ENCODE measurements at regions not wholly inside any gene's neighbourhood (a gene's known extent, or its start where the extent isn't known, plus 50 kb on each side); places are given as distances from the start of the nearest gene placed in this dataset.

- Histone ChIP-seq H3K27me3 (ENCODE audit: control insufficient read depth in 5 of 5, insufficient read depth in 4 of 5, low read length in 5 of 5) (peaks cover 0 to 5% (median 4%) of the 10 kb centered on the region in 5 donors), H3K9me3 (ENCODE audit: control insufficient read depth in 5 of 5, low read length in 5 of 5) (no peaks in the 10 kb centered on the region), H3K4me1 (ENCODE audit: control insufficient read depth in 5 of 5, insufficient read depth in 5 of 5, low read length in 5 of 5) (no peaks in the 10 kb centered on the region), H3K27ac (ENCODE audit: low read depth, low read length) (no peak overlapping the region), H3K4me3 (ENCODE audit: low read depth in 1 of 5, low read length in 5 of 5) (no peak overlapping the region), H3K36me3 (ENCODE audit: control insufficient read depth in 5 of 5, insufficient read depth in 5 of 5, low read length in 5 of 5) (no peaks in the 10 kb centered on the region), H3K9ac (ENCODE audit: low read length in 5 of 5) (no peak overlapping the region)
Observed at GRCh38 chr6:27066381-27066780, 181.1 kb upstream of the PRSS16 start.

- Histone ChIP-seq H3K36me3 (ENCODE audit: control insufficient read depth in 5 of 5, insufficient read depth in 5 of 5, low read length in 5 of 5) (no peaks in the 10 kb centered on the region), H3K4me1 (ENCODE audit: control insufficient read depth in 5 of 5, insufficient read depth in 5 of 5, low read length in 5 of 5) (no peaks in the 10 kb centered on the region), H3K27ac (ENCODE audit: low read depth, low read length) (no peak overlapping the region), H3K9me3 (ENCODE audit: control insufficient read depth in 5 of 5, low read length in 5 of 5) (no peaks in the 10 kb centered on the region), H3K9ac (ENCODE audit: low read length in 5 of 5) (no peak overlapping the region), H3K27me3 (ENCODE audit: control insufficient read depth in 5 of 5, insufficient read depth in 4 of 5, low read length in 5 of 5) (peaks cover 0 to 5% (median 4%) of the 10 kb centered on the region in 5 donors), H3K4me3 (ENCODE audit: low read depth in 1 of 5, low read length in 5 of 5) (no peak overlapping the region)
Observed at GRCh38 chr6:27066802-27067201, 180.7 kb upstream of the PRSS16 start.

GRCh38 chr6:27073441-27073840, 174.1 kb upstream of the PRSS16 start:
- Histone ChIP-seq H3K4me3 (ENCODE audit: low read depth in 1 of 5, low read length in 5 of 5) (no peak overlapping the region), H3K27me3 (ENCODE audit: control insufficient read depth in 5 of 5, insufficient read depth in 4 of 5, low read length in 5 of 5) (peaks cover 0 to 5% (median 3%) of the 10 kb centered on the region in 5 donors), H3K9me3 (ENCODE audit: control insufficient read depth in 5 of 5, low read length in 5 of 5) (no peaks in the 10 kb centered on the region), H3K27ac (ENCODE audit: low read depth, low read length) (no peak overlapping the region), H3K36me3 (ENCODE audit: control insufficient read depth in 5 of 5, insufficient read depth in 5 of 5, low read length in 5 of 5) (no peaks in the 10 kb centered on the region), H3K4me1 (ENCODE audit: control insufficient read depth in 5 of 5, insufficient read depth in 5 of 5, low read length in 5 of 5) (peaks cover 0 to under 1% (median 0%) of the 10 kb centered on the region in 5 donors), H3K9ac (ENCODE audit: low read length in 5 of 5) (no peak overlapping the region)

- no peaks in the 10 kb centered on the region for H3K36me3 ChIP-seq (ENCODE audit: control insufficient read depth in 5 of 5, insufficient read depth in 5 of 5, low read length in 5 of 5)
- no peak overlapping the region for H3K4me3 ChIP-seq (ENCODE audit: low read depth in 1 of 5, low read length in 5 of 5)
- no peaks in the 10 kb centered on the region for H3K9me3 ChIP-seq (ENCODE audit: control insufficient read depth in 5 of 5, low read length in 5 of 5)
- H3K9ac ChIP-seq (ENCODE audit: low read length in 5 of 5), result no peak overlapping the region
- no peak overlapping the region for H3K27ac ChIP-seq (ENCODE audit: low read depth, low read length)
- peaks cover 0 to 9% (median 3%) of the 10 kb centered on the region in 5 donors for H3K27me3 ChIP-seq (ENCODE audit: control insufficient read depth in 5 of 5, insufficient read depth in 4 of 5, low read length in 5 of 5)
- H3K4me1 ChIP-seq (ENCODE audit: control insufficient read depth in 5 of 5, insufficient read depth in 5 of 5, low read length in 5 of 5), result peaks cover 0 to 5% (median 4%) of the 10 kb centered on the region in 5 donors
Observed at GRCh38 chr6:27076116-27076515, 171.4 kb upstream of the PRSS16 start.

GRCh38 chr6:27078734-27079357, 168.7 kb upstream of the PRSS16 start:
- Histone ChIP-seq H3K9ac (ENCODE audit: low read length in 5 of 5) (peak overlapping the region in 1 of 5 donors; percentile 22), H3K9me3 (ENCODE audit: control insufficient read depth in 5 of 5, low read length in 5 of 5) (no peaks in the 10 kb centered on the region), H3K27ac (ENCODE audit: low read depth, low read length) (no peak overlapping the region), H3K4me3 (ENCODE audit: low read depth in 1 of 5, low read length in 5 of 5) (peak overlapping the region in 3 of 5 donors; percentile 7 to 50 (median 49)), H3K4me1 (ENCODE audit: control insufficient read depth in 5 of 5, insufficient read depth in 5 of 5, low read length in 5 of 5) (peaks cover 0 to 5% (median 4%) of the 10 kb centered on the region in 5 donors), H3K36me3 (ENCODE audit: control insufficient read depth in 5 of 5, insufficient read depth in 5 of 5, low read length in 5 of 5) (no peaks in the 10 kb centered on the region), H3K27me3 (ENCODE audit: control insufficient read depth in 5 of 5, insufficient read depth in 4 of 5, low read length in 5 of 5) (peaks cover 0 to 9% (median 0%) of the 10 kb centered on the region in 5 donors)

- Histone ChIP-seq H3K27me3 (ENCODE audit: control insufficient read depth in 5 of 5, insufficient read depth in 4 of 5, low read length in 5 of 5) (peaks cover 0 to 6% (median 0%) of the 10 kb centered on the region in 5 donors), H3K4me1 (ENCODE audit: control insufficient read depth in 5 of 5, insufficient read depth in 5 of 5, low read length in 5 of 5) (peaks cover 0 to 5% (median 4%) of the 10 kb centered on the region in 5 donors), H3K27ac (ENCODE audit: low read depth, low read length) (no peak overlapping the region), H3K9me3 (ENCODE audit: control insufficient read depth in 5 of 5, low read length in 5 of 5) (no peaks in the 10 kb centered on the region), H3K9ac (ENCODE audit: low read length in 5 of 5) (no peak overlapping the region), H3K36me3 (ENCODE audit: control insufficient read depth in 5 of 5, insufficient read depth in 5 of 5, low read length in 5 of 5) (no peaks in the 10 kb centered on the region), H3K4me3 (ENCODE audit: low read depth in 1 of 5, low read length in 5 of 5) (no peak overlapping the region)
Observed at GRCh38 chr6:27081188-27081587, 166.3 kb upstream of the PRSS16 start.

GRCh38 chr6:27081931-27082330, 165.6 kb upstream of the PRSS16 start:
- no peak overlapping the region for H3K27ac ChIP-seq (ENCODE audit: low read depth, low read length)
- peaks cover 0 to 8% (median 0%) of the 10 kb centered on the region in 5 donors for H3K27me3 ChIP-seq (ENCODE audit: control insufficient read depth in 5 of 5, insufficient read depth in 4 of 5, low read length in 5 of 5)
- no peaks in the 10 kb centered on the region for H3K36me3 ChIP-seq (ENCODE audit: control insufficient read depth in 5 of 5, insufficient read depth in 5 of 5, low read length in 5 of 5)
- peaks cover 0 to 5% (median 4%) of the 10 kb centered on the region in 5 donors for H3K4me1 ChIP-seq (ENCODE audit: control insufficient read depth in 5 of 5, insufficient read depth in 5 of 5, low read length in 5 of 5)
- no peak overlapping the region for H3K9ac ChIP-seq (ENCODE audit: low read length in 5 of 5)
- H3K4me3 ChIP-seq (ENCODE audit: low read depth in 1 of 5, low read length in 5 of 5), result no peak overlapping the region
- H3K9me3 ChIP-seq (ENCODE audit: control insufficient read depth in 5 of 5, low read length in 5 of 5), result no peaks in the 10 kb centered on the region

GRCh38 chr6:27088068-27088467, 159.4 kb upstream of the PRSS16 start:
- Histone ChIP-seq H3K9me3 (ENCODE audit: control insufficient read depth in 5 of 5, low read length in 5 of 5) (no peaks in the 10 kb centered on the region), H3K4me3 (ENCODE audit: low read depth in 1 of 5, low read length in 5 of 5) (no peak overlapping the region), H3K4me1 (ENCODE audit: control insufficient read depth in 5 of 5, insufficient read depth in 5 of 5, low read length in 5 of 5) (peaks cover 0 to 9% (median 5%) of the 10 kb centered on the region in 5 donors), H3K36me3 (ENCODE audit: control insufficient read depth in 5 of 5, insufficient read depth in 5 of 5, low read length in 5 of 5) (no peaks in the 10 kb centered on the region), H3K9ac (ENCODE audit: low read length in 5 of 5) (no peak overlapping the region), H3K27me3 (ENCODE audit: control insufficient read depth in 5 of 5, insufficient read depth in 4 of 5, low read length in 5 of 5) (peaks cover 0 to 18% (median 4%) of the 10 kb centered on the region in 5 donors), H3K27ac (ENCODE audit: low read depth, low read length) (no peak overlapping the region)

- no peak overlapping the region for H3K27ac ChIP-seq (ENCODE audit: low read depth, low read length)
- H3K9ac ChIP-seq (ENCODE audit: low read length in 5 of 5), result no peak overlapping the region
- no peaks in the 10 kb centered on the region for H3K36me3 ChIP-seq (ENCODE audit: control insufficient read depth in 5 of 5, insufficient read depth in 5 of 5, low read length in 5 of 5)
- peaks cover 2 to 15% (median 10%) of the 10 kb centered on the region in 5 donors for H3K4me1 ChIP-seq (ENCODE audit: control insufficient read depth in 5 of 5, insufficient read depth in 5 of 5, low read length in 5 of 5)
- H3K9me3 ChIP-seq (ENCODE audit: control insufficient read depth in 5 of 5, low read length in 5 of 5), result no peaks in the 10 kb centered on the region
- H3K4me3 ChIP-seq (ENCODE audit: low read depth in 1 of 5, low read length in 5 of 5), result peak overlapping the region; percentile 12 to 59 (median 40)
- H3K27me3 ChIP-seq (ENCODE audit: control insufficient read depth in 5 of 5, insufficient read depth in 4 of 5, low read length in 5 of 5), result peaks cover 0 to 25% (median 4%) of the 10 kb centered on the region in 5 donors
Observed at GRCh38 chr6:27091661-27092315, 155.7 kb upstream of the PRSS16 start.

- Histone ChIP-seq H3K27me3 (ENCODE audit: control insufficient read depth in 5 of 5, insufficient read depth in 4 of 5, low read length in 5 of 5) (peaks cover 0 to 23% (median 2%) of the 10 kb centered on the region in 5 donors), H3K4me1 (ENCODE audit: control insufficient read depth in 5 of 5, insufficient read depth in 5 of 5, low read length in 5 of 5) (peaks cover 2 to 19% (median 14%) of the 10 kb centered on the region in 5 donors), H3K36me3 (ENCODE audit: control insufficient read depth in 5 of 5, insufficient read depth in 5 of 5, low read length in 5 of 5) (no peaks in the 10 kb centered on the region), H3K4me3 (ENCODE audit: low read depth in 1 of 5, low read length in 5 of 5) (peak overlapping the region; percentile 12 to 59 (median 40)), H3K9me3 (ENCODE audit: control insufficient read depth in 5 of 5, low read length in 5 of 5) (no peaks in the 10 kb centered on the region), H3K9ac (ENCODE audit: low read length in 5 of 5) (no peak overlapping the region), H3K27ac (ENCODE audit: low read depth, low read length) (no peak overlapping the region)
Observed at GRCh38 chr6:27092316-27092692, 155.2 kb upstream of the PRSS16 start.
